Endothelial cell of umbilical vein (primary cell): ENCODE measurements at regions not wholly inside any gene's neighbourhood (a gene's known extent, or its start where the extent isn't known, plus 50 kb on each side); places are given as distances from the start of the nearest gene placed in this dataset.

Source experiments
- BruUV-seq: library from RNA; stranded (reverse); fragments of 400-500 nt; replicated peaks from 2 replicates; lab custom pipeline; 2021; lab: Mats Ljungman, UMichigan
- CTCF ChIA-PET: fragments of 300-600, 350-600 bp; sonication (Branson Sonifier 250); formaldehyde crosslinking; loops from one replicate; lab custom pipeline; 2021; ENCODE audit warnings: antibody characterized with exemption, inconsistent platforms; lab: Charles Lee
- POLR2A ChIA-PET: fragments of 300-600, 350-600 bp; sonication (Branson Sonifier 250); formaldehyde crosslinking; loops from one replicate; lab custom pipeline; 2021; ENCODE audit warnings: antibody characterized with exemption, inconsistent platforms; lab: Charles Lee
- DNase-seq: peaks from one replicate; pipeline ENCODE4 v3.0.0-alpha.2; 2011; ENCODE audit warnings: low read depth, low spot score
- FAIRE-seq: peaks from 2 replicates; lab custom pipeline; 2011; peaks lifted over from hg19 to GRCh38; lab: Jason Lieb, UNC
- H2AFZ ChIP-seq: 2 replicates; pipeline ENCODE4 v1.6.0; 2012; ENCODE audit warnings: low read depth, low read length, control low read depth, inconsistent platforms
- H3K27ac ChIP-seq: 2 replicates; pipeline ENCODE4 v1.5.1; 2011; ENCODE audit warnings: low read depth, mild to moderate bottlenecking, control low read depth, low read length, moderate library complexity; ENCODE audit not compliant: insufficient read depth
- H3K27me3 ChIP-seq, 2 experiments: 2 replicates each; pipeline versions ENCODE4 v1.6.0 to v1.6.1; 2011; ENCODE audit warnings: low read length in 2 of 2, mixed read lengths in 1 of 2; ENCODE audit not compliant: control insufficient read depth in 2 of 2, insufficient read depth in 2 of 2
- H3K36me3 ChIP-seq, 2 experiments: 2 replicates in 1 of 2; 3 replicates in 1 of 2; pipeline ENCODE4 v1.5.1; 2011; ENCODE audit warnings: low read length in 2 of 2, mild to moderate bottlenecking in 1 of 2, moderate library complexity in 1 of 2; ENCODE audit not compliant: control insufficient read depth in 2 of 2, insufficient read depth in 2 of 2; ENCODE audit errors: extremely low read depth in 1 of 2
- H3K4me1 ChIP-seq: 3 replicates; pipeline ENCODE4 v1.5.1; 2011; ENCODE audit warnings: mild to moderate bottlenecking, low read length; ENCODE audit not compliant: control insufficient read depth, insufficient read depth; ENCODE audit errors: extremely low read depth
- H3K4me2 ChIP-seq: 2 replicates; pipeline ENCODE4 v1.6.1; 2011; ENCODE audit warnings: low read length, control low read depth, mixed read lengths; ENCODE audit not compliant: insufficient read depth
- H3K4me3 ChIP-seq, 3 experiments: fragments of 200-600 bp in 1 of 3; sonication (generic), shearing (Covaris generic) in 1 of 3; replicated peaks in 1 of 3; 2 replicates each; pipeline ENCODE4 v1.5.1; 2011 to 2016; ENCODE audit warnings: control low read depth in 3 of 3, low read length in 3 of 3, mild to moderate bottlenecking in 2 of 3, inconsistent platforms in 1 of 3, low read depth in 1 of 3, moderate library complexity in 1 of 3; ENCODE audit not compliant: insufficient read depth in 1 of 3
- H3K79me2 ChIP-seq: 2 replicates; pipeline ENCODE4 v1.6.0; 2012; ENCODE audit warnings: low read length, inconsistent platforms; ENCODE audit not compliant: control insufficient read depth, insufficient read depth
- H3K9ac ChIP-seq: replicated peaks from 2 replicates; pipeline ENCODE3; 2011; ENCODE audit warnings: low read length, control low read depth; ENCODE audit not compliant: insufficient read depth; ENCODE audit errors: extremely low read depth
- H3K9me1 ChIP-seq: replicated peaks from 3 replicates; pipeline ENCODE4 v1.6.0; 2011; ENCODE audit warnings: mild to moderate bottlenecking, low read length; ENCODE audit not compliant: control insufficient read depth, insufficient read depth; ENCODE audit errors: extremely low read depth
- H3K9me3 ChIP-seq: replicated peaks from 2 replicates; pipeline ENCODE4 v1.5.1; 2012; ENCODE audit warnings: low read length, inconsistent platforms; ENCODE audit not compliant: control insufficient read depth, insufficient read depth
- H4K20me1 ChIP-seq: replicated peaks from 2 replicates; pipeline ENCODE3; 2011; ENCODE audit warnings: mild to moderate bottlenecking, low read length; ENCODE audit not compliant: control insufficient read depth, insufficient read depth; ENCODE audit errors: extremely low read depth
- CTCF ChIP-seq, 2 donors: IDR thresholded peaks; 1 replicate in 1 of 2; 2 replicates in 1 of 2; pipeline ENCODE4 v1.5.1; 2011; ENCODE audit warnings: low read length in 2 of 2, mild to moderate bottlenecking in 2 of 2, moderate library complexity in 2 of 2, control low read depth in 1 of 2, inconsistent platforms in 1 of 2, low read depth in 1 of 2; ENCODE audit not compliant: insufficient read depth in 1 of 2; ENCODE audit errors: extremely low read depth in 1 of 2
- EZH2 ChIP-seq: IDR thresholded peaks from 2 replicates; pipeline ENCODE4 v1.6.1; 2012; ENCODE audit warnings: borderline replicate concordance, low read depth, mild to moderate bottlenecking, moderate library complexity, low read length, inconsistent platforms; ENCODE audit not compliant: severe bottlenecking
- FOS ChIP-seq: IDR thresholded peaks from 2 replicates; pipeline ENCODE4 v1.6.1; 2011; ENCODE audit warnings: mild to moderate bottlenecking, low read length, moderate library complexity, borderline replicate concordance; ENCODE audit not compliant: insufficient read depth
- GATA2 ChIP-seq: IDR thresholded peaks from 2 replicates; pipeline ENCODE4 v1.7.0; 2011; ENCODE audit warnings: low read depth, mild to moderate bottlenecking, moderate library complexity, mixed read lengths, low read length; ENCODE audit not compliant: insufficient read length, insufficient read depth
- JUN ChIP-seq: IDR thresholded peaks from 2 replicates; pipeline ENCODE4 v1.6.1; 2011; ENCODE audit warnings: borderline replicate concordance, low read depth; ENCODE audit not compliant: insufficient read length, insufficient read depth
- MAX ChIP-seq: IDR thresholded peaks from 2 replicates; pipeline ENCODE4 v1.6.1; 2011; ENCODE audit not compliant: insufficient read depth, insufficient read length
- MYC ChIP-seq: IDR thresholded peaks from one replicate; pipeline ENCODE4 v1.6.1; 2011; ENCODE audit warnings: mild to moderate bottlenecking, low read depth, low read length
- POLR2A ChIP-seq: IDR thresholded peaks from 2 replicates; pipeline ENCODE4 v1.6.1; 2012; ENCODE audit warnings: low read depth, mild to moderate bottlenecking, control low read depth, low read length
- POLR2AphosphoS5 ChIP-seq: IDR thresholded peaks from 2 replicates; pipeline ENCODE4 v1.6.1; 2012; ENCODE audit warnings: low read depth, mild to moderate bottlenecking, control low read depth, low read length, moderate library complexity; ENCODE audit not compliant: insufficient read depth
- dilution Hi-C: fragments of 300-500 bp; cut with MboI; formaldehyde crosslinking; loops from one replicate; pipeline ENCODE4 v1.15.0; 2019; ENCODE audit warnings: low sequenced_read_pairs; ENCODE audit not compliant: extremely low pct_ligation_motif_present
- intact Hi-C: fragments of 100-400 bp; cut with micrococcal nuclease; formaldehyde crosslinking; loops from one replicate; pipeline ENCODE4 v1.10.0; 2022

DNA sequence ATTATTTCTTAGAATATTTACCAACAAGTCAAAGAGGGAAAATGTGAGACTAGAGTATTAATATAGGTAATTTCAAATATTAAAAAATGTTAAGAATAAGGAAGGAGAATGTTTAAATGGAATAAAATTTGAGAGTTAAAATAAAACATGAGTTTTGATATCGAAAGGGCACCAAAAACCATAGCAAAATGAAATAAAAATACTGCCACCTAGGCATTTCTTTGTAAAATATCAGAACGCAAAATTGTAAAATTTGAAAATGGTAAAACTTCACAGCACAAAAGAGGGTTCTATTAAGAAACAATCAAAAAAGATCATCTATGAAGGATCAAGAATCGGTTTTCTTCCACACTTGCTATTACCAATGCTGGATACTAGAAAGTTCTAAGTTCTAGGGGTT is 418.3 kb downstream of the TAF11L14 start:
- FAIRE-seq = no peak
- BruUV-seq = no TSS peak
- H4K20me1 ChIP-seq = no peaks in the 10 kb centered on the region

More for the DNA sequence above, 418.3 kb downstream of the TAF11L14 start:
- Histone ChIP-seq H3K4me1 (no peaks in the 10 kb centered on the region), H3K79me2 (no peaks in the 10 kb centered on the region), H3K27ac (no peak overlapping the region), H3K36me3 (no peaks in the 10 kb centered on the region), H3K9me3 (no peaks in the 10 kb centered on the region), H3K4me3 (no peak overlapping the region), H3K4me2 (no peak overlapping the region), H2AFZ (no peak overlapping the region), H3K27me3 (no peaks in the 10 kb centered on the region), H3K9me1 (no peaks in the 10 kb centered on the region), H3K9ac (no peak overlapping the region)
- no peak for DNase-seq
- dilution Hi-C loops = no loop called here
- POLR2A ChIA-PET = no interaction called here
- intact Hi-C loops = no loop called here
- TF ChIP-seq POLR2AphosphoS5 = no peak
- no peak for TF ChIP-seq CTCF (IDR thresholded peaks at IDR 0.05; ENCODE audit: extremely low read depth in 1 of 2, insufficient read depth in 1 of 2, low read depth in 1 of 2, low read length in 2 of 2)
- no peak for TF ChIP-seq GATA2
- no peak for TF ChIP-seq MAX
- TF ChIP-seq JUN = no peak
- TF ChIP-seq FOS = no peak
- TF ChIP-seq MYC = no peak
- TF ChIP-seq POLR2A = no peak
- TF ChIP-seq EZH2 = no peak
- CTCF ChIA-PET = no interaction called here
